HG03460 (cell line): ENCODE measurements at regions not wholly inside any gene's neighbourhood (a gene's known extent, or its start where the extent isn't known, plus 50 kb on each side); places are given as distances from the start of the nearest gene placed in this dataset.
"Not testable (repeated sequence)": the region's sequence is repeated elsewhere in the genome, so short reads cannot be mapped to it uniquely, and the experiment has no call there.

Experiments used
- ATAC-seq: cut with Tn5 transposase; IDR thresholded peaks from one replicate; pipeline ENCODE4 v1.9.1; 2021; ENCODE audit not compliant: unreplicated experiment

GRCh38 chr7:142698429-142698828 is 50.8 kb upstream of the PRSS1 start:
- ATAC-seq = no peak

DNA sequence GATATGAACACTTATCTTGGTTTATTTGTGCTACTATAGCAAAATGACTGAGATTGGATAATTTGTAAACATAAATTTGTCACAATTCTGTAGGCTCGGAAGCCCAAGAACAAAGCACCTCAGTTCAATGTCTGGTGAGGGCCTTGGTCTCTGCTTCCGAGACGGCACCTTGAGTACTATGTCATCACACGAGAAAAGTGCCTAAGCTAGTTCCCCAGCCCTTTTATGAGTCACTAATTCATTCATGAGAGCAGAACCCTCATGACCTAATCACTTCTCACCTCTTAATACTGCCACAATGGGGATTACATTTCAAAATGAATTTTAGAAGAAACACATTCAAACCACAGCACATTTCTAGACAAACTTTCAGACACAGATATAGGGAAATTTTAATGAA is 52.0 kb upstream of the PRSS1 start:
- no peak for ATAC-seq

GRCh38 chr7:142696456-142697179 is 52.7 kb upstream of the PRSS1 start:
- ATAC-seq = no peak

GRCh38 chr7:142693911-142694310 is 55.4 kb upstream of the PRSS1 start:
- ATAC-seq = no peak

- ATAC-seq = no peak
Observed at GRCh38 chr7:142690554-142691182, 58.6 kb upstream of the PRSS1 start.

- ATAC-seq = no peak
Observed at GRCh38 chr7:142689439-142690120, 59.7 kb upstream of the PRSS1 start.

DNA sequence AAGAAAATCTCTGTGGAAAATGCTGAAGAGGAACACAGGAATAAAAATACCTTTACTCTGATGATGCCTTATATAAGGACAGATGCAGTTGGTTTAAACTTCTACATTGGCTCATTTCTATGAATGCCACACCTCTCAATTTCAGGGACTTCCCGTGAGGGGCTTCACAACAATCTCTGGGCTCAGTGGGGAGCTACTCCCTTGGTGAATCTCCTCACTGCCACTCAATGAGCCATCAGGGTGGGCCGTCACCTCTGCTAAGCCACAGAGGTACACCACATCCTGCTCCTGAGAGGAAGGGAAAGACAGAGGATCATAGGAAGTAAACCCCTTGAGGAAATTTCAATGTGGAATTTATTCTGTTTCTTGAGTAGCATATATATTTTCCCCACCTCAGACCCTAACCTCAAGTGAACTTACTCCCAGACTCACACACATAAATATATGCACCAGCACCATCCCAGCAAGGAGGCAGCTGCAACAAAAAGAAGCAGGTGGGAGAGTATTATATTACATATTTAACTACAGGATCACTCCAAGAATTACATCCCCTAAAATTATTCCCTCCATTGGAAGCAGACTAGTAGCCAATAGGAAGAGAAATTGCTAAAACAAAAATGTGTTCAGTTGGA is 63.3 kb upstream of the PRSS1 start:
- no peak for ATAC-seq

DNA sequence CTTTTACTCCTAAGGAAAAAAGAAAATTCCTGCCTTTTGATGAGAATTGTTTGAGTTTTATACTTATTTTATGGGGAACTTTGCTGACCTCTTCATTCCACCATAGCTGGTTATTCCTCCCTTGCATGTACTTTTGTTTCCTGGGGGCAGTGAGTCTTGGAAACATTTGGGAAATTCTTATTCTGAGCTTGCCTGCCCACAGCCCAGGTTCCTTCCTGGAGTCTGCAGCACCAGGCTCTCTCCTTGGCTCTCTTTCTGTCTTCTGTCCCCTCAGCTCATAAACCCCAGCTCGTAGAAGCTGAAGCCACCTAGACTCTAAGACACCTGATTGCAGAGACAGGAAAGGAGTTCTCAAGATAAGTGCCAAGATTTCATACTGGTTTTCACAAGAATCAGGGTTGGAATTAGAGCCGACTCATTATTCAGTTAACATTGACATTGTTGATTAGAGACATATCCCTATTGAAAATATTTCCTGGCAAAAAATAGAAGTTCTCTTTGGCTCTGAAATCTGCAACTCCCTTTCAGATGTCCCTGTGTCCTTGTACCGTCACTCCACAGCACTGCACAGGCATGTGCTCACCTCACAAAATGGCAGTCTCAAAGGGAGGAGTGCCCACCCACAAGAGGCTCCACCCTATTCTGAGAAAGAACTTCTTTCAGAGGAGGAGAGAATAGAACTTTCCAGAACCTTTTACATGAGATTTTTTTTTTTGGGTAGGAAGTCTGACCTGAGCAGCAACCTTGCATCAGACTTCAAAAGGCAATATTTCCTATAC is 67.8 kb upstream of the PRSS1 start:
- ATAC-seq = no peak

DNA sequence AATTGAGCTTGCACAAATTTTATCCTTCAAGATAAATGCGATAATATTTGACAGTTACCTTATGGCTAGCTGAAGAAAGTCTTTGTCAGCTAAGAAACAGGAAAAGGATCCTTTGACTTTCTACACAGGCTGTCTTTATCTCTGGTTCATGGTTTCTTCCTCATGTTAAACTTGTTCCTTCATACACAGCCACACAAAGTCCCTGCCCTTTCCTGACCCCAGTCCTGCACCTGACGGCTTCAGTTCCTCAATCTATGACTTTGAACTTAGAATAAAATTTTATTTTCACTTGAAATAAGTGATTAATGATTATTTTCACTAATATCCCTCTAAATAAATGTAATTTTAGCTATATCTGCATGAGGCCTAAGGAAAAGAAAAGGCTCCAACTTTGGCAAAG is 77.8 kb upstream of the PRSS1 start:
- no peak for ATAC-seq

- no peak for ATAC-seq
Observed at GRCh38 chr7:142670511-142670910, 78.8 kb upstream of the PRSS1 start.

- ATAC-seq = no peak
Observed at GRCh38 chr7:142669074-142669654, 80.1 kb upstream of the PRSS1 start.

DNA sequence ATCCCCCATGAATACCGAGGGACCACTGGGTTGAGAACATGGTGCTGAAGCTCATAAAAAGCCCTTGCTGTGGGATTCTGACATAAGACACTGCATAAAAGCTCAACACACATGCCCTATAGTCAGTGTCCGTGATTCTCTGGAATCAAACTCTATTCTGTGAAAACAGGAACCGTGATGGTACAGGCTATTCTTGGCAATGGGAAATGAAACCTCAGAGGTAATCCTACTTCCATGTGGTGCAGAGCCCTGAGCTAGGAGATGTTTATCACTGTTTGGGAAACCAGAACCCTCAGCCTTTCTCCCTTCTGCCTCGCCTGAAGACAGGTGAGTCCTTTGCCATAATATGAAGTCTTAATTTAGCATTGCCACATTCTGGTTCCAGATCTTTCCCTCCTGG is 80.8 kb upstream of the PRSS1 start:
- no peak for ATAC-seq

- no peak for ATAC-seq
Observed at GRCh38 chr7:142657376-142657775, 91.9 kb upstream of the PRSS1 start.

- no peak for ATAC-seq
Observed at GRCh38 chr7:142654398-142654797, 94.9 kb upstream of the PRSS1 start.

DNA sequence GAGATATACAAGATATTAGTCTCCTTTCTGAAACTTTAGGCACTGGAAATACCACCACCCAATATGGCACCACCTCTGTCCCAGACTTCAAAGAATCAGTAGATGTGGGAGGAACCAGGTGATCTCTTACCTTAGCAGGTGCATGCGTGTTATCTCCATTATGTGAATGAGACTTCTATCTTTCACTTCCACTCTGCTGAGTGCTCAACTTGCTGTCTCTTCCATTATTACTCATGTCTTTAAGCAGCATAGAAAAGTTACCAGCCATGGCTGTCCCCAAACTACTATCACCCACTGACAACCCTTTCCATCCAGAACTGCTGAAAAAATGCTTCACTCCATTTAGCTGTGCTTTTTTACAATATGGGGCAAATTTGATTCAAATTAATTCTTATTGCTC is 101.5 kb upstream of the PRSS1 start:
- ATAC-seq = no peak

GRCh38 chr7:142646386-142647140 is 102.7 kb upstream of the PRSS1 start:
- no peak for ATAC-seq

DNA sequence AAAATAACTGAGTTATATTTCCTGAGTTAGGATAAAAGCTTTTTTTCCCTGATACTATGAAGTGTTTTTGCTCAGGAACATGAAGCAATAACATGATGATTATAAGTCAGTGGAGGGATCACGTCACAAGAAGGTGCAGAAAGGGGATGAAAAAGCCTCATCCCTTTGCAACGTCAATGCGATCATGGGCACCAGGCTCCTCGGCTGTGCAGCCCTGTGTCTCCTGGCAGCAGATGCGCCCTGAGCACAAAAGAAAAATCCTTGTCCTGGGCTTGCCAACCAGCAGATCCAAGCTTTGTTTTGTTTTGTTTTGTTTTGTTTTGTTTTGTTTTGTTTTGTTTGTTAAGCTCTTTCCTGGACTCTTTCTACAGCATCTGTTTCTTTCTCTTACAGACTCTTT is 103.5 kb upstream of the PRSS1 start:
- ATAC-seq = no peak

DNA sequence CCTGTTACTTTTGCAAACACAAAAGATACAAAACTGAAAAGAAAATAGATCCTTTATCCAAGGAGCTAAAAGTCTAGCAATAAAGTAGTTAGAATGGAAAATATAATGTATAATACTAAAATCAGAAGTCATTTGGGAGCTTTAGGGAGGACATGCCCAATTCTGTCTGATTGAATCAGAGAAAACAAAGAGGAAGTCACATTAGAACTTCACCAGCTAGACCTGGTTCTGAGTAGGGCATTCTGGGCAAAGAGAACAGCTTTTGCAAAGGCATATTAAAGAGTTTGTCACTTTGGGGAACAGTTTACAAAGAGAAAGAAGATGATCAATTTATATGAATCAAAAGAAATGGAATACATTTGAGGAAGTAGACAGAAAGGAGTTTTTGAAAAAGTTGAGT is 107.0 kb upstream of the PRSS1 start:
- ATAC-seq = no peak

DNA sequence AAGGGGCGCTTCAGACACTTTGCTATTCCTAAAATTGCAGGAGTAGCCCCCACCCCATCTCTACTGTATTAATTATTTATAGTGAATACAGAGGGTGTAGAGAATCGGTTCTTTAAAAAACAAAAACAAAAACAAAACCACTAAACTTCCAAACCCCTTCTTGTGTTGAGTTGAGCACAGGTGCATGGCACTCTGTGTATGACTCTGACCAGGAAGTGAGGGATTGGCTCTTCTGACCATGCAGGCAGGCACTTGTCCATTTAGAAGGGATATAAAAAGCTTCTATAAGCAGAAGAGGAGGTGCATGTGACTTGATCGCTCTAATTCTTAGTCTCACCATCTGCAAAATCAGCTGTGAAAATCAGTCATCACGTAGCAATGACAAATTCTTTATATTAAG is 108.0 kb upstream of the PRSS1 start:
- not testable (repeated sequence) for ATAC-seq

- no peak for ATAC-seq
Observed at GRCh38 chr7:142638581-142638980, 110.7 kb upstream of the PRSS1 start.
